Bronchial epithelial cell (primary cell): ENCODE measurements at regions not wholly inside any gene's neighbourhood (a gene's known extent, or its start where the extent isn't known, plus 50 kb on each side); places are given as distances from the start of the nearest gene placed in this dataset.
"Not testable (repeated sequence)": the region's sequence is repeated elsewhere in the genome, so short reads cannot be mapped to it uniquely, and the experiment has no call there.

Experiments
- DNase-seq: peaks from one replicate; pipeline ENCODE4 v3.0.0-alpha.2; 2010; ENCODE audit warnings: low read depth
- FAIRE-seq: peaks from 2 replicates; lab custom pipeline; 2011; peaks lifted over from hg19 to GRCh38; lab: Jason Lieb, UNC
- H3K27me3 ChIP-seq: 2 replicates; pipeline ENCODE4 v1.5.1; 2011; ENCODE audit warnings: low read length; ENCODE audit not compliant: control insufficient read depth, insufficient read depth
- H3K36me3 ChIP-seq: 2 replicates; pipeline ENCODE4 v1.5.1; 2011; ENCODE audit warnings: low read length; ENCODE audit not compliant: control insufficient read depth, insufficient read depth
- H3K4me3 ChIP-seq: 2 replicates; pipeline ENCODE4 v1.5.1; 2011; ENCODE audit warnings: mild to moderate bottlenecking, low read depth, low read length, control low read depth
- CTCF ChIP-seq: IDR thresholded peaks from 2 replicates; pipeline ENCODE4 v1.5.1; 2011; ENCODE audit warnings: mild to moderate bottlenecking, moderate library complexity, low read length, control low read depth, inconsistent platforms; ENCODE audit not compliant: insufficient read depth, severe bottlenecking

DNA sequence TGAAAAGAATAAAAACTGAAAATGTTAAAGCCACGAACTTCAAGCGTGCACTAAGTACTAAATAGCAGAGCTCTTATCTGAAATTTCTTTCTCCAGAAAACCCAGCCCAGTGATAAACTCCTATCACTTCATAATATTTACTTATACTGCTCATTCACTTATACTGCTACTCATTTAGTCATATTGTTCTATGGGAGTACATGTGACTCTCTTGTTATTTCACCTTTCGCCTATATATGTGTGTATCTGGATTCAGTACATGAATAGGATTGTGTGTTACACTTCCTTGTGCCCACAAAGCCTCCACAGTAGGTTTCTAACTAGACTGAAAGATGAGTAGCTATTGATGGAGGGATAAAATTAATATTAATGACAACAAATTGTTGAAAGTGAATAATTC is 526.8 kb upstream of the GRAMD2B start:
- H3K27me3 ChIP-seq = no peaks in the 10 kb centered on the region
- TF ChIP-seq CTCF = no peak
- H3K36me3 ChIP-seq = no peaks in the 10 kb centered on the region
- FAIRE-seq = no peak
- no peak for DNase-seq
- no peak overlapping the region for H3K4me3 ChIP-seq

DNA sequence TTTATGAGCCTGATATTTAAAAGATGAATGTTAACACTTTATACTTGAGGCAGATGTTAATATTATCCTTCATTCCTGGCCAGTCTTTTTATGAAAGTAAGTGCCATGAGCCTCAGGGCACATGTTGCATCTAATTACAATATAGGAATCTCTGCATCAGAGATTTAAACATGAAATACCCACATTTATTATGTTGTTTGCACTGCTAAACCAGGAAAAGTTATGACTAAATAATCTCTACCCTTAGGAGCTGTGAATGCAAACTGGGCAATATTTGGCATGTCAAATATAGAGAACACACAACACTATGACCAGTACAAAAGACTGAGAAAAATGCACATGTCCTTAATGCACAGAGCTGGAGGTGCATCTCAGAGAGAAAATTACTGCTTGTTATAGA is 526.1 kb upstream of the GRAMD2B start:
- no peak overlapping the region for H3K4me3 ChIP-seq
- H3K27me3 ChIP-seq = no peaks in the 10 kb centered on the region
- H3K36me3 ChIP-seq = no peaks in the 10 kb centered on the region
- DNase-seq (no peak), FAIRE-seq (no peak)
- no peak for TF ChIP-seq CTCF

DNA sequence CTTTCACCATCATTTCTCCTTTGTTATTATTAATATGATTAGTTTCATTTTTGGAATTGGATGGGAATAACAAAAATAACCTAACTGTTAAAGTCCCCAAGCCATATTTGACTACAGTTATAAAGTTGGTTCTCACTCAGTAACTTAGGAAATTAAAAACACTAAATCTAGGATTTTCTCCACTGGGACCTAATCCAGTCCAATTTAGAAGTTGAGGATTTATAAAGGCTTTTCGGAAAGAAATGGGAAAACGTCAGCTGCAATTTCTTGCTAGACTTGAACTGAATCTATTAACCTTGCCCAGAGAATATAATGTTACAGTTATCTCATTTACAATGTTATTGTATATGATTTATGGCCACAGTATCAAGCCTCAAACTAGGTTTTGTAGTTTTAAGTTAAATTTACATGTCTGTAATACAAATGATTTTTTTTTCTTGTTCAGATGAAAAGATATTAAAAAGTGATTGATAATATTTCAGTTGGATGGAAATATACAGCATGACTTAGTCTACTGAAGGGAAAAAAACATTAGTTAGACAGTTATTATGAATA is 524.3 kb upstream of the GRAMD2B start:
- no peak for FAIRE-seq
- no peak for TF ChIP-seq CTCF

GRCh38 chr5:125912028-125912427 is 511.2 kb upstream of the GRAMD2B start:
- no peak for TF ChIP-seq CTCF
- Histone ChIP-seq H3K36me3 (no peaks in the 10 kb centered on the region), H3K4me3 (no peak overlapping the region), H3K27me3 (no peaks in the 10 kb centered on the region)
- FAIRE-seq (no peak), DNase-seq (no peak)

More for the DNA sequence above, 524.3 kb upstream of the GRAMD2B start:
- no peaks in the 10 kb centered on the region for H3K27me3 ChIP-seq
- H3K4me3 ChIP-seq = no peak overlapping the region
- DNase-seq = no peak
- H3K36me3 ChIP-seq = no peaks in the 10 kb centered on the region

- Histone ChIP-seq H3K27me3 (no peaks in the 10 kb centered on the region), H3K36me3 (no peaks in the 10 kb centered on the region), H3K4me3 (no peak overlapping the region)
- DNase-seq = peak; percentile 17
- no peak for TF ChIP-seq CTCF
- no peak for FAIRE-seq
These were observed 510.0 kb upstream of the GRAMD2B start for GRCh38 chr5:125913200-125913599.

DNA sequence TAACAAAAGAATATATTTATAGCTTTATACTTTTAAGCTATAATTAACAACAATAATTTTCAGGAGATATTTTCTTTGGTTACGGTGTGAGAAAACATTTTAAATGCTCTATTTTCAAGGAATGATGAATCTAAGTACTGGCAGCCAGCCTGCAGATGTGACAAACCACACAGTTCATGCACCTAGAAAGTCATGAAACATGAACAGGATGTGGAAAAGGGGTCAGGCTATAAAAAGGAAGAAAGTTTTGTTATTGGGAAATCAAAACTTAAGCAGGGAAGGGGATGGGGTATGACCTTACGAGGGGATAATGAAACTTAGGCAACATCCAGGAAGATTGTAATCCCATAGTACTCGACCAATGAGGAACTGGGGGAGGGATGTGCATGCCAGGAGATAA is 508.7 kb upstream of the GRAMD2B start:
- no peak for TF ChIP-seq CTCF
- DNase-seq = no peak
- no peaks in the 10 kb centered on the region for H3K27me3 ChIP-seq
- no peak for FAIRE-seq
- H3K36me3 ChIP-seq = no peaks in the 10 kb centered on the region
- H3K4me3 ChIP-seq = no peak overlapping the region

- not testable (repeated sequence) for DNase-seq, H3K27me3 ChIP-seq, H3K36me3 ChIP-seq, H3K4me3 ChIP-seq, FAIRE-seq
These were observed 499.3 kb upstream of the GRAMD2B start for GRCh38 chr5:125923958-125924357.
